ENCODE measurements at regions not wholly inside any gene's neighbourhood (a gene's known extent, or its start where the extent isn't known, plus 50 kb on each side); places are given as distances from the start of the nearest gene placed in this dataset.
"Not testable (repeated sequence)": the region's sequence is repeated elsewhere in the genome, so short reads cannot be mapped to it uniquely, and the experiment has no call there.

DNA sequence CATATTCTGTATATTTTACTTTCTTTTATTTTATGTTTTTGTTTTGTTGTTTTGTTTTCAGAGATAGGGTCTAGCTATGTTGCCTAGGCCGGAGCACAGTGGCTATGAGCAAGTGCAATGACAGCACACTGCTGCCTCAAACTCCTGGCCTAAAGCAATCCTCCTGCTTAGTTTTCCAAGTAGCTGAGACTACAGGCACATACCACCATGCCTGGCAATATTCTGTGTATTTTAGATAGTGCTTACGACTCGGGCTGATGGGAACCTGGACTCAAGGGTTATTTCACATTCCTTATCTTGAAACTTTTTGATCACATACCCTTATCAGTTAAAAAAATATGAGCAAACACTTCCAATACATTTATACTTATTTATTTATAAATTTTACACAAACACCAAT lies 119.0 kb upstream of the STARD4 start:
- DNase-seq = no peak

DNA sequence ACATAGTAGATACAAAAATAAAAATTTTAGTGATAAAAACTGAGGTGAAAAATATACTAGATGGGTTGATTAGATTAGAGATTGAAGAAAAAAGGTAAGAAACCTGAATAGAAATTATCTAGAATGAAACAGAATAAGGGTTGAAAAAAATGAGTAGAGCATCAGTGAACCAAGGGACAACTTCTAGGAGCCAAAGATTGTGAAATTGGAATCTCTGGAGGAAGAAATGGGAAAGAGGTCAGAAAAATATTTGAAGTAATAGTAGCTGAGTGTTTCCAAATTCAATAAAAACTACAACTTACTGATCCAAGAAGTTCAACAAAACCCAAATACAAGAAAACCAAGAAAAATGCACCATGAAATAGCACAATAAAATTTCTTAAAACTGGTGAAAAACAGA lies 116.6 kb upstream of the STARD4 start:
- no peak for DNase-seq

DNA sequence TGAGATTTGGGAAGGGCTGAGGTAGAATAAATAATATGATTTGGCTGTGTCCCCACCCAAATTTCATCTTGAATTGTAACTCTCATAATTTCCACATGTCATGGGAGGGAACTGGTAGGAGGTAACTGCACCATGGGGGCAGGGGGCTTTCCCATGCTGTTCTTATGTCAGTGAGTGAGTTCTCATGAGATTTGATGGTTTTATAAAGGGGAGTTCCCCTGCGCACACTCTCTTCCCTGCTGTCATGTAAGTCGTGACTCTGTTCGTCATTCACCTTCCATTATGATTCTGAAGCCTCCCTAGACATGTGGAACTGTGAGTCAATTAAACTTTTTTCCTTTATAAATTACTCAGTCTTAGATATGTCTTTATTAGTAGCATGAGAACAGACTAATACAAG lies 115.5 kb upstream of the STARD4 start:
- DNase-seq = no peak

DNA sequence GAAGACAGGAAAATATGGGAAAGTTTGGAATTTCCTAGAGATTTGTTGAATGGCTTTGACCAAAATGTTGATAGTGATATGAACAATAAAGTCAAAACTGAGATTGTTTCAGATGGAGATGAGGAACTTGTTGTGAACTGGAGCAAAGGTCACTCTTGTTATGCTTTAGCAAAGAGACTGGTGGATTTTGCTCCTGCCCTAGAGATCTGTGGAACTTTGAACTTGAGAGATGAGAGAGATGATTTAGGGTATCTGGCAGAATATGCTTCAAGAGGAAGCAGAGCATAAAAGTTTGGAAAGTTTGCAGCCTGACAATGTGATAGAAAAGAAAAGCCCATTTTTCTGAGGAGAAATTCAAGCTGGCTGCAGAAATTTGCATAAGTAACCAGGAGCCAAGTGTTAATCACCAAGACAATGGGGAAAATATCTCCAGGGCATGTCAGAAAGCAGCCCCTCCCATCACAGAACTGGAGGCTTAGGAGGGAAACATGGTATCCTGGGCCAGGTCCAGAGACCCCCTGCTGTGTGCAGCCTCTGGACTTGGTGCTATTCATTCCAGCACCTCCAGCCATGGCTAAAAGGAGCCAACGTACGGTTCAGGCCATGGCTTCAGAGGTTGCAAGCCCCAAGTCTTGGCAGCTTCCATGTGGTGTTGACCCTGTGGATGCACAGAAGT lies 114.3 kb upstream of the STARD4 start:
- DNase-seq = no peak

DNA sequence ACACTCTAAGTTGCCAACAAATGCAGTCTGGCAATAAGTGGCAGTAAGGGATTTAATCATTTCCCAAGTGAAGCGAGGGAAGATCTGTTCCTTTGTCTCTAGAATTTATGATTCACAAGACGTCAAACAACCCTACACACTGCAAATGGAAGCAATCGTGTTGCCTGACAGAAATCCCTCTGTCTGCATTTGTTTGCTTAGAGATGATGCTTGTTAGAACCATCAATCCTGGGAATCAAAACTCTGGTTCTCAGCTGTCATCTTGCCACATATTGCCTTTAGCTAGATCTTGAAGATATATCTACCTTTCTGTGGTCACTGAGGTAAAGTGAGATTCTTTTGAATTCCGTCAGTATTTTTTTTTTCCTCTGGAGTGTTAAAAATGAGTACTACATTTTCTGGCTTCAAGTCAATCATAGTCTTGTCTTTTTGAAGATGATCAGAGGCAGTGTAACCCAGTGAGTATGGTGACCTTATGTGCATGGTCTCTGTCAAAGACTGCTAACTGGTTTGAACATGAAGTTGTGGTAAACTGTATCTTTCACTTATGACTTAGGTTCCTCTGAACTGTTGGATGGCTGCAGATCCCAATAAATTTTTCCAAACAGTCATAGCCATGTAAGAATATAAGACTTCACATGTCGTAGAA lies 106.4 kb upstream of the STARD4 start:
- DNase-seq = no peak

DNA sequence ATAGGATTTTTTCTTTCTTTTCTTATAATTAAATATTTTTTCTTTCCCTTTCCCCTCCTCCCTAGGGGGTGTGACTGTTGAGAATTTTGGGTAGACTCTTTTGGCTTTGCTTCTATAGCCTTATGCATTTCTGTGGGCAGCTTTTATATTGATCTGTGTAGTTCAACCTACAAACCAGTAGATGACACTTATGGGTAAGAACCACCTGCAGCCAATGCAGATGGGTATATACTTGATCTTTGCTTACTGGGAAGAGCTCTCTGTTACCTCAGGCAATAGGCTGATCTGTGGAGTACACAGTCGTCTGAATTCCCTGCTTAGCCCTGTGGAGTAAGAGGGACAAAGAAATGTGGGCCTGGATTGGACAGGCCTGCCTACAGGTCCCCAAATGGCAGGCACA lies 102.7 kb upstream of the STARD4 start:
- no peak for DNase-seq

DNA sequence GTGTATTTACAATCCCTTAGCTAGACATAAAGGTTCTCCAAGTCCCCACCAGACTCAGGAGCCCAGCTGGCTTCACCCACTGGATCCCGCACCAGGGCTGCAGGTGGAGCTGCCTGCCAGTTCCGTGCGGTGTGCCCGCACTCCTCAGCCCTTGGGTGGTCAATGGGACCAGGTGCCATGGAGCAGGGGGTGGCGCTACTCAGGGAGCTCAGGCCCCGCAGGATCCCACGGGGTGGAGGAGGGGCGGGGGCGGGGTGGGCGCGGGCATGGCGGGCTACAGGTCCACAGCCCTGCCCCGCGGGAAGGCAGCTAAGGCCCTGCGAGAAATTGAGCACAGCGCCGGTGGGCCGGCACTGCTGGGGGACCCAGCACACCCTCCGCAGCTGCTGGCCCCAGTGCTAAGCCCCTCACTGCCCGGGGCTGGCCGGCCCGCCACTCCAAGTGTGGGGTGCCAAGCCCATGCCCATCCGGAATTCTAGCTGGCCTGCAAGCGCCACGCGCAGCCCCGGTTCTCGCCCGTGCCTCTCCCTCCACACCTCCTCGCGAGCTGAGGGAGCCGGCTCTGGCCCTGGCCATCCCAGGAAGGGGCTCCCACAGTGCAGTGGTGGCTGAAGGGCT lies 99.8 kb upstream of the STARD4 start:
- not testable (repeated sequence) for DNase-seq

DNA sequence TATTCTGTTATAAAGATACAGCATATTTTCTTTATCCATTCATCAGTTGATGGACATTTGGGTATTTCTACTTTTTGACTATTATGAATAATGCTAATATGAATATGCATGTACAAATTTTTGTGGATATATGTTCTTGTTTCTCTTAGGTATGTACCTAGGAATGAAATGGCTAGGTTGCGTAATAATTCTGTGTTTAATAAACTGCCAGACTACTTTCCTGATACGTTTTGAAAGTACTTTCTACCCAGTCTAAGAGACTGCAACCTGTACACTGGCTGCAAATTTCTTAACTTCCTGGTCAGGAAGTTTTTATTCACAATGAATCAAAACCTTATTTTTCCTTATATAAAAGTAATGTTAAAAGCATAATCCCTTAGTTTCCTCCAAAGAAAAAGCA lies 93.9 kb upstream of the STARD4 start:
- DNase-seq = no peak

DNA sequence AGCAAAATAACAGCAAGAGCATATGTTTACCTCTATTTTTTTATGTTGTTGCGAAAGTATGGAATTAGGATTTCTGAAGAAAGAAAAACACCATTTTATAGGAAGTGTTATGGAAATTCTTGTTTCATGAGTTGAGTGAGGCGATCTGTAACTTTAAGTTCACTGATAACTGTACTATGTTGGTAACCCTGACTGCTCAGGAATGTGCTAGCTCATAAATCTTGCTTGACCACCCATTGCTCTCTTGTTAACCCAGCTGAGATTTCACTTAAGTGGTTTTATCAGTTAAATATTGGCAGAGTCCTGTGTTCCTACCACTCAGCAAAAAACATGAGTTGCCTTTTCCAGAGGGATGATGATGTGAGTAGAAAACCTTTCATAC lies 91.1 kb upstream of the STARD4 start:
- DNase-seq = no peak

DNA sequence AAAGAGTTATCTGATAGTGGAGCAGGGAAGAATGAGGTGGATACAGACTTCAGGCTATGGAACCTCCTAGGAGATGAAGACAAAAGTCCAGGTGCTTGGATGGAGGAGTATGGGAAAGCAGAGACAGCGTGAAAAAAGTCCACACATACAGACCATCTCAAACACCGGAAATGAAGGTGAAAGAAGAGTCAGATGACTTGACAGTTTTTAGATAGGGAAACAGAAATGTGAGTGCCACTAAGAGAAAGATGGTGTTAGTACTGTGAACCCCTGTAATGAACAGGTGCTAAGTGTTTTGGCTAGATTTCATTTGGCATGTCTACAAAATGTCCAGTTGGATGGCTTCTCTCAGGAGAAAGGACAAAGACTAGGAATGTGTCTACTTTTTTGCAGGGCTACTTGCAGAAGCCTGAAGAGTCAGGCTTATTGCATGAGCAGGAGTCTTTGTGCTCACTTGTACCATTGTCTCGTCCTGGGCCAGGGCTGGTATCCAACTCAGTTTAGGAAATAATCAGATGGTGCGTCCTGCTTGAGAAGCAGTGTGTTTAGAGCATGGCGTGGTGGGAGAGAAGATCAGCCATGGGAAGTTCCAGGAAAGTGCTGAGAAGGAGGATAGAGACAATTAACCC lies 90.6 kb upstream of the STARD4 start:
- DNase-seq = no peak

DNA sequence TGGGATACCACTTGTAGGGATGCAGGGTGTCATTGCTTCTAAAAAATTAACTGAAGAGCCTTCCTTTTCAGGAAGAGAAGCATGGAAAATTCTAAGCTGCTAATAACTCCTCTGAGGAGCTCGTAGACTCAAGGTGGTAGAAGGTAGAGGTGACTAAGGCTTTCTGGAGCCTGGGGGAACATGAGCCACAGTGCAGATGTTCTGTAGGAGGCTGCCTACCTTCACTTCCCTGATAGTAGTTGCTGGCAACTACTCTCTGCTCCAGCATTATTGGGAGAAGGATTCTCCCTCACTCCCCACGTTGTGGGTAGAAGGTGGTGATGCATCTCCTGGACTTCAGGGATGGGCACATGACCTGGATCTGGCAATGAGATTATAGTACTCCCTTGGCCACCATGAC lies 86.7 kb upstream of the STARD4 start:
- no peak for DNase-seq

DNA sequence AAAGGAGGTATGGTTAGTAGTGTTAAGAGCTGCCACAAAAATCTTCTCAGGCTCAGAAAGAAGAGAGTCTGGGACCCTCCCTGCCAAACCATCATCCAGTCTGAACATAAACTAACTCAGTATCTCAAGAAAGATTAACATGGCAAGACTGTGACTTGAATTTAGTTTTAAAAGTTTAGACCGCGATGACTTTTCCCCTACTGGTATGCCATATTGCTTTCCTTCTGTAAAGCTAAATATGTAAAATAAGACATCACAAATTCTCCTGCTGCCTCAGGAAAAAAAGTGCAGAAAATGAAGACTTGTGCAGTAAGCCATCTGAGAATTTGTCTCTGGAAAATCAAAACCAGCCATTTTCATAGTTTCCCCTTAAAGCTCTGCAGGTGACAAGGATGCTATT lies 85.2 kb upstream of the STARD4 start:
- DNase-seq = no peak

DNA sequence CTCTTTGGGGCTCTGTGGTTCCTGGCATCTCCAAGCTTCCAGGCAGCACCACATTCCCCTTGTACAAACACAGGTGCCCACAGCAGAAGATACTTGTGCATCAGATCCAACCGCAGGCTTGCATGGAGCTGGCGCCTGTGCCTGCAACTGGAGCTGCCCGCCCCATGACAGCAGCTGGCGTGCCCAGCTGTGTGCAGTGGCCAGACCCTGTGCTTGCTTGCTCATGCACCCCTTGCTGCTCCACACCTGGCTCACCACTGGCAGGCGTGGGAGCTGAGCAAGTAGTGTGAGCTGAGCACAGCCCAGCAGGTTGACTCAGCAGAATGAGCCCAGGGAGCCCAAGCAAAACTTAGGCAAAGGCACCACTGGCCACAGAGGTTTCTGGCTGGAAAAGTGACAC lies 84.4 kb upstream of the STARD4 start:
- no peak for DNase-seq

DNA sequence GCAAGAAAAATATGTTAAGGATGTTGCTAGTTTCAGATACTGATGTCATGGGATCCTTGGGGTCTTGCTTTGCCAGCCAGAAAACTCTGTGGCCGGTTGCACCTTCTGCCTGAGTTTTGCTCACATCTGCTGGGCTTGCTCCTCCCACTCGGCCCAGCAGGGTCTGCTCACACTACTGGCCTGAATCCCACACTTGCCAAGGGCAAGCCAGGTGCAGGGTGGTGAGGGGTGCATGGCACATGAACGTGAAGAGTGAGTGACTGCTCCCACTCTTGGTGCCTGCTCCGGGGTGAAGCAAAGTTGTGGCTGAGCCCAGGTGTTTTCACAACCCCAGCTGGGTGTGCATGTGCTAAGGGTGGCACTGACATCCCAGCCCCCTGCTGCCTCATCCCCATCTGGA lies 83.1 kb upstream of the STARD4 start:
- no peak for DNase-seq

DNA sequence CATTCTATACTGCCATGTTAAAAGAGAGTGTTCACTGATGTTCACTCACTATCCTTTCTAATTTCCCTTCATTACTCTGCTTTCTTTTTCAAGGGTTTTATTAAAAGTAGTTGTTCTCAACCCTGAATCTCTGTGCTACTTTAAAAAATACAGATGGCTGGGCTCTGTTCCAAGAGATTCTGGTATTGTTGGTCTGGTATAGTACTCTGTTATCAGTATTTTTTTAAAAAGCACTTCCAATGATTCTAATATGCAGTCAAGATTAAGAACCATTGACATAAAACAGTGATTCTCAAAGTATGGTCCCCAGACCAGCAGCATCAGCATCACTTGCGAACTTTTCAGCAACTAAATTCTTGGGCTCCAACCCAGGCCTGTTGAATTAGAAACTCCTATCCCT lies 77.0 kb upstream of the STARD4 start:
- no peak for DNase-seq

DNA sequence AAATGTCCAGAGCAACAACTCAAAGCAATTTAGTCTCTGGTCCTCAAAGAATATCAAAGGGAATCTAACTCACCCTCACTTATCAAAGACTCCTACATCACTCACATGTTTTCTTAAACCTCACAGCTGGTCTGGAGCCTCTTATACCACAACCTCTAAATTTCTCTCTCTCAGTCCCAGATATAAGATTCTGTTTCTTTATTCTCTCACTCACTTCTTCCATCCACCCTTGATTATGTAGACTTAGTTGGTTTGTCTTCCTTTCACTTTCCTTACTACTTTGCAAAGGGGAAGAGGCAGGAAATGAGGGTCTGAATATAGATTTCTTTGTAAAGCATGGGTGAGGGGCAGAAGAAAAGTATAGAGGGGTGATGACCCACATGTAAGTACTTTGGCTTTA lies 75.4 kb upstream of the STARD4 start:
- no peak for DNase-seq

DNA sequence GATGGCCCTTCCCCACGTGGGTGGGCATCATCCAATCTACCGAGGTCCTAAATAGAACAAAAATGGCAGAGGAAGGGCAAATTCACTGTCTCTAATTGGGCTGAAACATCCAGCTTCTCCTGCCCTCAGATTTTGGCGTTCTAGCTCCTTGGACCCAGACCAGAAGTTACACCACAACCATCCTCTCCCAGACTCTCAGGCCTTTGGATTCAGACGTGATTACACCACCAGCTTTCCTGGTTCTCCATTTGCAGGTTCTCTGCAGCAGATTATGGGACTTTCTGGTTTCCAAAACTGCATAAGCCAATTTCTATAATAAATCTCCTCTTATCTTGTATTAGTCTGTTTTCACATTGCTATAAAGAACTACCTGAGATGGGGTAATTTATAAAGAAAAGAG lies 73.6 kb upstream of the STARD4 start:
- DNase-seq = no peak

DNA sequence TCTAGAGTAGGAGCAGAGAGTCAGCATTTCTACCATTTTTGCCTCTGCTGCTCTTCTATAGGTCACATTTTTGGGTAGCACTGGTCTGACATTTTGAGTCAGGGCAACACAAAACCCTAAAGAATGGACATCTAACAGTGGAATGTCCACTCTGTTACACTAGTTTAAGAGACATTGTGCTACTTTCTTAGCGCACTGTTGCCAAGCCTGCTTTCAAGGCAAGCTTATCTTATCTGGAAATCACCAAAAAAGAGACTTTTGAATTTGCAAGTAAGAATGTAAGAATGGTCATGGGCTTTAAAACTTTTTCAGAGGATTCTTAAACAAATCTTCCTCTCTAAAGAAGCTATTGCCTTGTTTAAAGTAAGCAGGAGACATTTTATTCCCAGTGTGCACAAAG lies 73.0 kb upstream of the STARD4 start:
- no peak for DNase-seq

DNA sequence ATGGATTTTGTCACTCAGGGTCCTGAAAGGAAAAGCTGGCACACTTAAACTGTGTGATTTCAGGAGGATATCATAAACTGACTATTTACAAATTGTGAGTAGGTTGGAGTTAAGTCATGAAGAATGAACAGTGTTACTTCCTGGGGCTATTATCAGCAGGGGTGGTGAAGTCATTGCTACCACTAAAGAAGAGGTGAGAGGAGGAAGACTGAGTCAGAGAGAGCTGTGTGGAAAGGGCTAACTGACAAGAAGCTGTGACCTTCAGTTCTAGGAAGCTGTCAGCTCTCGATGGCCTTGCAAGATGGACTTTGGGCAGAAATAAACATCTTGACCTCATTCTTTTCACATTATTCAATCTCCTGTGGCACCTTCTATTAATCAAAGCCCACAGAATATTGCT lies 72.3 kb upstream of the STARD4 start:
- peak; percentile 50 for DNase-seq

DNA sequence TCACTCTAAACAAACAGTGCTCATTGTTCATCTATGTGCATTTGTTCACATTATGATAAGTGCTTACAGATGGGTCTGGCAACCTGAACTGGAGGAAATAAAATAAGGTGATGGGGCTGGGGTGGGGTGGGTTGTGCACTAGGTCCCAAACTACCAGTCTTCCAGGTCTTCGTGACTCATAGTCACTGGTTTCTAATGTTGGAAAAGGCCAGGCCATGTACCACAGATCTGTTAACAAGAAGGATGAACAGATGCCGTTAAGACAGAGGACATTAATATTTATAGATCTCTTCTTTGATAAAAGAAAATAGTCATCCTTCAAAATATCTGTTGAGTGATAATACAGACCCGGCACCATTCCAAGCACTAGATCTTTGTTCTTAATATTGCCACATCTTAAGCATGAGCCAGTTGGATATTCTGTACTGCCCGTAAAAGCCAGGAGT lies 71.4 kb upstream of the STARD4 start:
- no peak for DNase-seq

DNA sequence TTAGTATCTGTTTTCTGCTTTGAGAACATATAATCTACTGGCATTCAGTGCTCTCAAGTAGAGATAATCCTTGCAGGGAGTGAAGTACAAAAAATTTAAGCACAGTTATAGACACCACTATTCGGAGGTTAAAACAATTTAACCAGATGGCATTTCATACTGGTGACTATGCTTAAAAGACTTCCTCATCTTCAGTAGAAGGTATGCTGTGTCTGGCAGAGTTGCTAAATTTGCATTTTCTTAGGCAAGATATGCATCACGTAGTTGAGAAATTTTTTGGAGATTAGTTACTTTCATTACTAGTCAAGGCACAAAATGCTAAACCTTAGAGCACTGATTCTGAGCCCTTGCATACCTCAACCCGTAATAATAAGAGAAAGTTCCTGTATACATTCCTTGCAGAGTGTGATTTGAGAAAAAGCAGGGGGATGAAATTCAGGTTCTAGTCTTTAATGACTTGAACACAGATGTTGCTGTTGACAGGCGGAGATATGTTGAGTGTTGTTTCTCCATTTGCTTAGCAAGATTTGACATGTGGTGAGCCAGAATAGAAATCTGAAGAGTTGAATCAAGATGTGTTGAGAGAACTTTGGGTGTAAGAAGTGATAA lies 70.8 kb upstream of the STARD4 start:
- no peak for DNase-seq

DNA sequence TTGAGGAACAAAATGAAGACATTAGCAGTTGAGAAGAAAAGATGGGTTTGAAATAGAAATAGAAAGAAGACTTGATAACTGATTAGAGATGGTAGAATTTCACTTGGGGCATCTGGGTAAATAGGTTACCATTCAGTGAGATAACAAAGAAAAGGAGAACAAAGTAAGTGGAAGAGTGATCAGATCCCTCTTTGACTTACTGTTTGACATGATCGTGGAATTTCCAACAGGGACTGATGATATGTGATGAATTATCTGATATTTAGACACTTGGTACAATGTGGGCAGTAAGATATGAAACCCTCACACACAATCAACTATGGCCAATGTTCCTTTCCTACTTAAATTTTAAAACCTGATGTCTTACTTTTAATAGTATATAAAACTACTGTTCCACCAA lies 70.1 kb upstream of the STARD4 start:
- DNase-seq = no peak

DNA sequence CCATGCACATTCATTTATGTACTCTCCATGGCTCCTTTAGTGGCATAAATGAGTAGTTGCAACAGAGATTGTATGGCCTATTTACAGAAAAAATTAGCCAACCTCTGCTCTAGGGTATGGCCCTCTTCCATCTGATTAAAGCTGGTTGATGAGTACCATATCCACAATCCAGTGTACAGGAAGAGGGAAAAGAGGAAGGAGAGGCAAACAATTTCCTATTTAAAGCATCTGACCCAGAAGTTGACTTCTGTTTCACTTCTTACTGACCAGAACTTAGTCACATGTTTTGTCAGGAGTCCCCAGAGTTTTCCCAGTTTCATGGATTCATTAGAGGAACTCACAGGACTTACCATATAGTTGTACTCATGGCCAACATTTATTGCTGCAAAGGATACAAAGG lies 68.6 kb upstream of the STARD4 start:
- no peak for DNase-seq

DNA sequence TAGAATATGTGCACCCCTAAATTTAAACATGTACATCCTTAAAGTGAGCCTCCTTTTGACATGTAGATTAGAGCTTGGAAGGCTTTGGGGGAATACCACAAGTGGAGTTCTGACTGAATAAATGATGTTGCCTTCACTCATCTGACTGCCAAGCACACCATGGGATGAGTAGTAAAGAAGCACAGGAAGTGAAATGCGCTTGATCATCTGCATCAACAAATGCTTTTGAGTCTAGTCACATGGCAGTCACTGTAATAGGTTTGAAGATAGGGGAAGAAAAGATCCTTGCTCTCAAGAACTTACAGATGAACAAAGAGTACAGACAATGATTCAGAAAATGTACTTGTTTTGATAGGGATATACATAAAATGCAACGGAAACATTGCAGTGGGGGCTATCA lies 62.0 kb upstream of the STARD4 start:
- DNase-seq = no peak

All from NK-92 treated with Interleukin-12 subunit alpha and Interleukin-12 subunit beta, amount 100 ng/mL, for 24 hours (cell line).